ENCODE measurements at regions not wholly inside any gene's neighbourhood (a gene's known extent, or its start where the extent isn't known, plus 50 kb on each side); places are given as distances from the start of the nearest gene placed in this dataset.

- H3K9me3 ChIP-seq (replicated peaks; ENCODE audit: low read length): no peaks in the 10 kb centered on the region
- H3K36me3 ChIP-seq (ENCODE audit: insufficient read depth, low read length): no peaks in the 10 kb centered on the region
- H3K4me3 ChIP-seq (ENCODE audit: low read length): no peak overlapping the region
- no peak overlapping the region for H3K9ac ChIP-seq (ENCODE audit: low read depth, low read length)
- H3K4me1 ChIP-seq (ENCODE audit: control insufficient read depth, insufficient read depth, low read length): no peaks in the 10 kb centered on the region
- no peak overlapping the region for H3K4me2 ChIP-seq (ENCODE audit: low read length)
- H3K27me3 ChIP-seq (ENCODE audit: control insufficient read depth, insufficient read depth, low read length): no peaks in the 10 kb centered on the region
Observed at GRCh38 chr2:145638675-145639074, 1118.8 kb upstream of the ZEB2 start.

DNA sequence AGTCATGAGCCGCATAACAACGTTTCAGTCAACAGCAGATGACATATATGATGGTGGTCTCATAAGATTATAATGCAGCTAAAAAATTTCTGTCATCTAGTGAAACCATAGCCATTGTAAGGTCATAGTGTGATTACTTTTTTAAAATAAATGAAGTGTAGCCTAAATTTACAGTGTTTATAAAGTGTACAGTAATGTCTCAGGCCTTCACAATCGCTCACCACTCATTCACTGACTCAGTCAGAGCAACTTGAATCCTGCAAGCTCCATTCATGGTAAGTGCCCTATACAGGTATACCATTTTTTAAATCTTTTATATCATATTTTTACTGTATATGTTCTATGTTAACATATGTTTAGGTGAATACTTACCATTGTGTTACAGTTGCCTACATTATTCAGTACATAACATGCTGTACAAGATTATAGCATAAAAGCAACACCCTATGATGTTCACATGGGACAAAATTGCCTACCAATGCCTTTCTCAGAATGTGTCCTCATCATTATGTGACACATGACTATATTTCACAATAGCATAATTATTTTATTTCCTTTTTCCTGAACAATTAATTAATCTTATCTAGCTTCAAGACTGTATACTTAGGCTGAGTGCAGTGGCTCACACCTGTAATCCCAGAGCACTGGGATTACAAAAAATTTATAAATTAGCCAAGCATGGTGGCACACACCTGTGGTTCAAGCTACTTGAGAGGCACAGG is 1115.9 kb upstream of the ZEB2 start:
- no peaks in the 10 kb centered on the region for H3K36me3 ChIP-seq (ENCODE audit: insufficient read depth, low read length)
- H3K4me2 ChIP-seq (ENCODE audit: low read length): no peak overlapping the region
- H3K9ac ChIP-seq (ENCODE audit: low read depth, low read length): no peak overlapping the region
- no peaks in the 10 kb centered on the region for H3K9me3 ChIP-seq (replicated peaks; ENCODE audit: low read length)
- no peaks in the 10 kb centered on the region for H3K27me3 ChIP-seq (ENCODE audit: control insufficient read depth, insufficient read depth, low read length)
- H3K4me1 ChIP-seq (ENCODE audit: control insufficient read depth, insufficient read depth, low read length): peaks cover 5% of the 10 kb centered on the region
- H3K4me3 ChIP-seq (ENCODE audit: low read length): no peak overlapping the region

GRCh38 chr2:145631561-145631960 is 1111.6 kb upstream of the ZEB2 start:
- Histone ChIP-seq H3K36me3 (ENCODE audit: insufficient read depth, low read length) (no peaks in the 10 kb centered on the region), H3K9ac (ENCODE audit: low read depth, low read length) (no peak overlapping the region), H3K27me3 (ENCODE audit: control insufficient read depth, insufficient read depth, low read length) (no peaks in the 10 kb centered on the region), H3K4me3 (ENCODE audit: low read length) (no peak overlapping the region), H3K4me1 (ENCODE audit: control insufficient read depth, insufficient read depth, low read length) (peaks cover 5% of the 10 kb centered on the region), H3K4me2 (ENCODE audit: low read length) (no peak overlapping the region), H3K9me3 (replicated peaks; ENCODE audit: low read length) (no peaks in the 10 kb centered on the region)

DNA sequence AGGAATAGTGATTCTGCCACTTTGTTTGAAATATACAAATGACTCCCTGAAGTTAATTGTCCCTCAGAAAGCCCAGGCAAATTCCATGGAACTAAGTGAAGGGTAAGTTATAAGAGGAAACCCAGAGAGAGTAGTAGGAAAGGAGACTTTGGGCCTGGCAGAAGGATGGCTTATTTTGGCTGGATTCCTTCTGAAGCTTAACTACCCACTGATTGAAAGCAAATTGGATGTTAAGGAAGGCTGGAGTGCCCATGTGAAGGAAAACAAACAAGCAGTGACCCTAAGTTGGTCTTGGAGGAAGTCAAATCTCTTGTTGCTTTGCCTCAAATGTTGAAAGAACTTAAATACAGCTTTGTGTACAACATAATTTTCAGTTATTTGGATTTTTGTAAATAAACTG is 1106.4 kb upstream of the ZEB2 start:
- Histone ChIP-seq H3K4me2 (ENCODE audit: low read length) (no peak overlapping the region), H3K27me3 (ENCODE audit: control insufficient read depth, insufficient read depth, low read length) (no peaks in the 10 kb centered on the region), H3K9ac (ENCODE audit: low read depth, low read length) (no peak overlapping the region), H3K4me3 (ENCODE audit: low read length) (no peak overlapping the region), H3K36me3 (ENCODE audit: insufficient read depth, low read length) (no peaks in the 10 kb centered on the region), H3K4me1 (ENCODE audit: control insufficient read depth, insufficient read depth, low read length) (peaks cover 21% of the 10 kb centered on the region), H3K9me3 (replicated peaks; ENCODE audit: low read length) (no peaks in the 10 kb centered on the region)

GRCh38 chr2:145625111-145625510 is 1105.2 kb upstream of the ZEB2 start:
- no peaks in the 10 kb centered on the region for H3K36me3 ChIP-seq (ENCODE audit: insufficient read depth, low read length)
- H3K4me3 ChIP-seq (ENCODE audit: low read length): no peak overlapping the region
- peaks cover 21% of the 10 kb centered on the region for H3K4me1 ChIP-seq (ENCODE audit: control insufficient read depth, insufficient read depth, low read length)
- no peaks in the 10 kb centered on the region for H3K27me3 ChIP-seq (ENCODE audit: control insufficient read depth, insufficient read depth, low read length)
- no peak overlapping the region for H3K4me2 ChIP-seq (ENCODE audit: low read length)
- H3K9me3 ChIP-seq (replicated peaks; ENCODE audit: low read length): no peaks in the 10 kb centered on the region
- no peak overlapping the region for H3K9ac ChIP-seq (ENCODE audit: low read depth, low read length)

DNA sequence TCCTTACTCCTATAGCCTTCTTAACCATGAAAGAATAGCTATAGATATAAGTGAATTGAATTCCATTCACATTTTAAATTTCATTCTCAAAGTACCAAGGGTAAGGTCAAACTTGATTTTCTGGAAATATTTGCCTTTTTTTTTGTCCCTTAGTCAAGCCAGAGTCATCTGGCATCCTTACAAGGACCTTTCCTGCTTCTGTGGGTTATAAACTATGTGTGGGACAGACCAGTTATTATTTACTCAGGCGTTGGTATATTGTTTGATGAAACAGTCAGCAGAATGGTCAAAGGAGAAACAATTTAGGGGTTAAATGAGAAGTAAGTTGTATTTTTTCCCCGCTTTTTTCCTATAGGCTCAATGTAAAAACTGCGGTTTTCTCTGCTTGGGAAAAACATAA is 1103.2 kb upstream of the ZEB2 start:
- no peaks in the 10 kb centered on the region for H3K27me3 ChIP-seq (ENCODE audit: control insufficient read depth, insufficient read depth, low read length)
- H3K4me1 ChIP-seq (ENCODE audit: control insufficient read depth, insufficient read depth, low read length): peaks cover 33% of the 10 kb centered on the region
- no peak overlapping the region for H3K9ac ChIP-seq (ENCODE audit: low read depth, low read length)
- H3K36me3 ChIP-seq (ENCODE audit: insufficient read depth, low read length): no peaks in the 10 kb centered on the region
- no peaks in the 10 kb centered on the region for H3K9me3 ChIP-seq (replicated peaks; ENCODE audit: low read length)
- no peak overlapping the region for H3K4me3 ChIP-seq (ENCODE audit: low read length)
- H3K4me2 ChIP-seq (ENCODE audit: low read length): no peak overlapping the region

DNA sequence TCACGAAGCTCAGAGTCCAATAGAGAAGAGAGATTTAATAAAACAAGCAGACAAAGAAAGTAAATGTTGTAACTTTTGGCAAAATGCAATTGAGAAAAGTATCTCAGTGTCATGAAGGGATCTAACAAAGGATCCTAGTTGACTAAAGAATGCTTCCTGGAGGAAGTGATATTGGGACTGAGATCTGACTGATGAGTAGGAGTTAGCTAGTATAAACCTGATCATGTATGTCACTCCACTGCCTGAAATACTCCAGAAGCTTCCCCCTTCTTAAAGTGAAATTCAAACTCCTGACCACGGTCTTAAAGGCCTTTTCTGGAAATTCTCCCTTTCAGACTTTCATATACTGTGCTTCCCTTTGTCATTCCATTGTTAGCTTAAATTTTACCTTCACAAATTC is 1102.4 kb upstream of the ZEB2 start:
- H3K27me3 ChIP-seq (ENCODE audit: control insufficient read depth, insufficient read depth, low read length): no peaks in the 10 kb centered on the region
- no peak overlapping the region for H3K4me3 ChIP-seq (ENCODE audit: low read length)
- no peaks in the 10 kb centered on the region for H3K9me3 ChIP-seq (replicated peaks; ENCODE audit: low read length)
- no peak overlapping the region for H3K4me2 ChIP-seq (ENCODE audit: low read length)
- no peaks in the 10 kb centered on the region for H3K36me3 ChIP-seq (ENCODE audit: insufficient read depth, low read length)
- peaks cover 40% of the 10 kb centered on the region for H3K4me1 ChIP-seq (ENCODE audit: control insufficient read depth, insufficient read depth, low read length)
- no peak overlapping the region for H3K9ac ChIP-seq (ENCODE audit: low read depth, low read length)

- no peak overlapping the region for H3K9ac ChIP-seq (ENCODE audit: low read depth, low read length)
- no peaks in the 10 kb centered on the region for H3K9me3 ChIP-seq (replicated peaks; ENCODE audit: low read length)
- H3K36me3 ChIP-seq (ENCODE audit: insufficient read depth, low read length): no peaks in the 10 kb centered on the region
- H3K4me3 ChIP-seq (ENCODE audit: low read length): no peak overlapping the region
- peak overlapping the region; percentile 2 for H3K4me2 ChIP-seq (ENCODE audit: low read length)
- H3K4me1 ChIP-seq (ENCODE audit: control insufficient read depth, insufficient read depth, low read length): peaks cover 28% of the 10 kb centered on the region
- H3K27me3 ChIP-seq (ENCODE audit: control insufficient read depth, insufficient read depth, low read length): no peaks in the 10 kb centered on the region
Observed at GRCh38 chr2:145617906-145618305, 1098.0 kb upstream of the ZEB2 start.

- peak overlapping the region; percentile 2 for H3K4me2 ChIP-seq (ENCODE audit: low read length)
- H3K4me3 ChIP-seq (ENCODE audit: low read length): no peak overlapping the region
- no peak overlapping the region for H3K9ac ChIP-seq (ENCODE audit: low read depth, low read length)
- peaks cover 23% of the 10 kb centered on the region for H3K4me1 ChIP-seq (ENCODE audit: control insufficient read depth, insufficient read depth, low read length)
- H3K9me3 ChIP-seq (replicated peaks; ENCODE audit: low read length): no peaks in the 10 kb centered on the region
- no peaks in the 10 kb centered on the region for H3K27me3 ChIP-seq (ENCODE audit: control insufficient read depth, insufficient read depth, low read length)
- no peaks in the 10 kb centered on the region for H3K36me3 ChIP-seq (ENCODE audit: insufficient read depth, low read length)
Observed at GRCh38 chr2:145617420-145617819, 1097.5 kb upstream of the ZEB2 start.

GRCh38 chr2:145615626-145616025 is 1095.7 kb upstream of the ZEB2 start:
- H3K27me3 ChIP-seq (ENCODE audit: control insufficient read depth, insufficient read depth, low read length): no peaks in the 10 kb centered on the region
- H3K4me2 ChIP-seq (ENCODE audit: low read length): no peak overlapping the region
- H3K36me3 ChIP-seq (ENCODE audit: insufficient read depth, low read length): no peaks in the 10 kb centered on the region
- H3K9me3 ChIP-seq (replicated peaks; ENCODE audit: low read length): no peaks in the 10 kb centered on the region
- H3K9ac ChIP-seq (ENCODE audit: low read depth, low read length): no peak overlapping the region
- H3K4me3 ChIP-seq (ENCODE audit: low read length): no peak overlapping the region
- H3K4me1 ChIP-seq (ENCODE audit: control insufficient read depth, insufficient read depth, low read length): peaks cover 20% of the 10 kb centered on the region

DNA sequence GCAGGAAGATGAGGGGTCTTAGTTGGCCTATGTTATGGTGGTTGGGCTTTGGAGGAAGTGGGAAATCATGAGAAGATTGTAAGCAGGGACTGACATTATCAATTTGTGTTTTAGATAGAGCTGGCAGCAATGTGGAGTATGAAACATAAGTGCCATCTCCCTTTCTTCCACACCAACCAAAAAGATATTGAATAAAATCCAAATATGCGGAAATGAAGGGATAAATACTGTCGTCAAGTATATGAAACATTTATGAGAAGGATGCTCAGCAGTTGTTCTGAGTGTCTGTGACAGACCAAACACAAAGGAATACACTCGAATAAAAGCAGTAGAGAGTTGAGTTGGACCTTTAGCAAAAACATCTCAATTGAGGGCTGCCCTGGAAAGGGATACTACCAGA is 1090.0 kb upstream of the ZEB2 start:
- Histone ChIP-seq H3K9ac (ENCODE audit: low read depth, low read length) (no peak overlapping the region), H3K27me3 (ENCODE audit: control insufficient read depth, insufficient read depth, low read length) (no peaks in the 10 kb centered on the region), H3K9me3 (replicated peaks; ENCODE audit: low read length) (no peaks in the 10 kb centered on the region), H3K4me3 (ENCODE audit: low read length) (no peak overlapping the region), H3K36me3 (ENCODE audit: insufficient read depth, low read length) (no peaks in the 10 kb centered on the region), H3K4me1 (ENCODE audit: control insufficient read depth, insufficient read depth, low read length) (no peaks in the 10 kb centered on the region), H3K4me2 (ENCODE audit: low read length) (no peak overlapping the region)

DNA sequence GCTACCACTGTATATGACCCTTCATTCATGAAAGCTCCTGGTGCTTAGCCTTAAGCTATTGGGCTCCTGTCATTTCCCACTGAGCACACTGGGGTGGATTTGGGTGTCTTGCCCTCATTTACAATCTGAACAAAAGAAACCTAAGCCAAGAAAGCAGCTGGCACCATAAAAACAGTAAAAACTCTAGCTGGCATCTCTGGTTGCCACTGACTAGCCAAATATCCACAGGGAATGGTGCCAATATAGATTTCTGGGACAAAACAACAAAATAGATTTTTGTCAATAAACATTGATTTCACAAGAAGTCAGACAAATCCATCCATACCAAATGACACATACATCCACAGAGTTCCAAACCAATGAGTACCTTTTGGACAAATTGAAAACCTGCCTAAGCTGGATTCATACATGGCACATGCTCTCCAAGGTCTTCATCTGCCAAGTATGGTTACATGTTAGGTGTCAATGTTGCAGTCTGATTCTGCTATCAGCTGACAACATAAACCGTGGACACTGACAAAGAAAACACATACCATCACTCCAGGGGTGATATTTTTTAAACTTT is 1081.5 kb upstream of the ZEB2 start:
- H3K4me2 ChIP-seq (ENCODE audit: low read length): no peak overlapping the region
- no peak overlapping the region for H3K4me3 ChIP-seq (ENCODE audit: low read length)
- no peaks in the 10 kb centered on the region for H3K27me3 ChIP-seq (ENCODE audit: control insufficient read depth, insufficient read depth, low read length)
- peaks cover 48% of the 10 kb centered on the region for H3K4me1 ChIP-seq (ENCODE audit: control insufficient read depth, insufficient read depth, low read length)
- no peaks in the 10 kb centered on the region for H3K9me3 ChIP-seq (replicated peaks; ENCODE audit: low read length)
- H3K9ac ChIP-seq (ENCODE audit: low read depth, low read length): no peak overlapping the region
- no peaks in the 10 kb centered on the region for H3K36me3 ChIP-seq (ENCODE audit: insufficient read depth, low read length)

Data from skeletal muscle satellite cell (primary cell).